Lung (tissue), 11 donors: ENCODE measurements at regions not wholly inside any gene's neighbourhood (a gene's known extent, or its start where the extent isn't known, plus 50 kb on each side); places are given as distances from the start of the nearest gene placed in this dataset.

Experiments
- ATAC-seq: fragments of 200-7000 bp; cut with Tn5 transposase; one replicate; pipeline ENCODE4 v1.9.1; 2020; ENCODE audit warnings: moderate number of reproducible peaks; ENCODE audit not compliant: insufficient read depth, low FRiP score
- DNase-seq, 3 donors: peaks; one replicate each; pipeline ENCODE4 v3.0.0-alpha.2; 2013 to 2017
- H3K27ac ChIP-seq, 2 donors: one replicate each; pipeline ENCODE4 v1.5.1; 2013; ENCODE audit warnings: mild to moderate bottlenecking in 2 of 2, moderate library complexity in 2 of 2, control low read depth in 1 of 2, inconsistent platforms in 1 of 2, low read depth in 1 of 2, low read length in 1 of 2
- H3K27me3 ChIP-seq, 3 donors: one replicate each; pipeline ENCODE4 v1.5.1; 2013; ENCODE audit warnings: low read length in 2 of 3; ENCODE audit not compliant: control insufficient read depth in 3 of 3, insufficient read depth in 3 of 3
- H3K36me3 ChIP-seq, 4 donors: one replicate each; pipeline ENCODE4 v1.5.1; 2013; ENCODE audit warnings: low read length in 4 of 4, mild to moderate bottlenecking in 1 of 4, moderate library complexity in 1 of 4; ENCODE audit not compliant: control insufficient read depth in 4 of 4, insufficient read depth in 4 of 4
- H3K4me1 ChIP-seq, 5 donors: one replicate each; pipeline ENCODE4 v1.5.1; 2013; ENCODE audit warnings: low read length in 5 of 5, mild to moderate bottlenecking in 2 of 5, moderate library complexity in 1 of 5; ENCODE audit not compliant: control insufficient read depth in 5 of 5, insufficient read depth in 5 of 5
- H3K4me3 ChIP-seq: one replicate; pipeline ENCODE4 v1.5.1; 2013; ENCODE audit warnings: mild to moderate bottlenecking, control low read depth, moderate library complexity
- H3K9ac ChIP-seq, 2 donors: one replicate each; pipeline ENCODE4 v1.5.1; 2013; ENCODE audit warnings: low read length in 2 of 2, control low read depth in 1 of 2; ENCODE audit not compliant: insufficient read depth in 1 of 2
- H3K9me3 ChIP-seq, 4 donors: one replicate each; pipeline ENCODE4 v1.5.1; 2013; ENCODE audit warnings: low read length in 3 of 4, mild to moderate bottlenecking in 1 of 4, moderate library complexity in 1 of 4; ENCODE audit not compliant: control insufficient read depth in 4 of 4, insufficient read depth in 3 of 4
- CTCF ChIP-seq: IDR thresholded peaks from 2 replicates; pipeline ENCODE4 v1.5.1; 2012; ENCODE audit warnings: mild to moderate bottlenecking; ENCODE audit errors: control extremely low read depth, extremely low read depth
- WGBS, 2 donors: extraction: QIAGEN DNeasy Blood & Tissue Kit; methylation state at CpG; one replicate each; pipeline ENCODE4 v1.1.7; 2013; 5-methylcytosine and 5-hydroxymethylcytosine counted together
- donor health status: control.
- donor health status: control.
- donor health status: Bipolar disorder and iron deficiency.
- donor health status: healthy.
- donor health status: DM: yes; HTN: yes; CAD: no.

- Histone ChIP-seq H3K36me3 (no peaks in the 10 kb centered on the region), H3K27ac (no peak overlapping the region), H3K27me3 (no peaks in the 10 kb centered on the region), H3K9me3 (peaks cover 0 to 9% (median under 1%) of the 10 kb centered on the region in 4 donors), H3K4me3 (no peak overlapping the region), H3K9ac (no peak overlapping the region), H3K4me1 (no peaks in the 10 kb centered on the region)
- TF ChIP-seq CTCF: no peak
- ATAC-seq: no peak
- WGBS, 2 donors: 85 to 89% methylated on average over 10 of the region's 10 CpGs
- DNase-seq: no peak
Observed at GRCh38 chr2:31778153-31778552, 197.4 kb upstream of the SRD5A2 start.

- no peak overlapping the region for H3K9ac ChIP-seq
- no peaks in the 10 kb centered on the region for H3K9me3 ChIP-seq
- TF ChIP-seq CTCF: no peak
- ATAC-seq (no peak), DNase-seq (no peak)
- no peak overlapping the region for H3K27ac ChIP-seq
- H3K4me3 ChIP-seq: no peak overlapping the region
- H3K36me3 ChIP-seq: no peaks in the 10 kb centered on the region
- 90 to 92% methylated on average over 2 of the region's 2 CpGs for WGBS, 2 donors
- H3K4me1 ChIP-seq: no peaks in the 10 kb centered on the region
- no peaks in the 10 kb centered on the region for H3K27me3 ChIP-seq
Observed at GRCh38 chr2:31770741-31771140, 190.0 kb upstream of the SRD5A2 start.

- no peak for DNase-seq
- no peak overlapping the region for H3K4me3 ChIP-seq
- no peak for ATAC-seq
- 51 to 54% methylated on average over 2 of the region's 2 CpGs for WGBS, 2 donors
- no peak for TF ChIP-seq CTCF
- no peak overlapping the region for H3K27ac ChIP-seq
- no peak overlapping the region for H3K9ac ChIP-seq
- H3K9me3 ChIP-seq: no peaks in the 10 kb centered on the region
- H3K36me3 ChIP-seq: no peaks in the 10 kb centered on the region
- H3K27me3 ChIP-seq: no peaks in the 10 kb centered on the region
- H3K4me1 ChIP-seq: no peaks in the 10 kb centered on the region
Observed at GRCh38 chr2:31765078-31765945, 184.6 kb upstream of the SRD5A2 start.
